Activated CD4-positive, alpha-beta T cell treated with anti-CD3 and anti-CD28 coated beads for 48 hours (primary cell): ENCODE measurements at regions not wholly inside any gene's neighbourhood (a gene's known extent, or its start where the extent isn't known, plus 50 kb on each side); places are given as distances from the start of the nearest gene placed in this dataset.

Experiments used
- DNase-seq: peaks from one replicate; pipeline ENCODE4 v3.0.0-alpha.2; 2020

DNA sequence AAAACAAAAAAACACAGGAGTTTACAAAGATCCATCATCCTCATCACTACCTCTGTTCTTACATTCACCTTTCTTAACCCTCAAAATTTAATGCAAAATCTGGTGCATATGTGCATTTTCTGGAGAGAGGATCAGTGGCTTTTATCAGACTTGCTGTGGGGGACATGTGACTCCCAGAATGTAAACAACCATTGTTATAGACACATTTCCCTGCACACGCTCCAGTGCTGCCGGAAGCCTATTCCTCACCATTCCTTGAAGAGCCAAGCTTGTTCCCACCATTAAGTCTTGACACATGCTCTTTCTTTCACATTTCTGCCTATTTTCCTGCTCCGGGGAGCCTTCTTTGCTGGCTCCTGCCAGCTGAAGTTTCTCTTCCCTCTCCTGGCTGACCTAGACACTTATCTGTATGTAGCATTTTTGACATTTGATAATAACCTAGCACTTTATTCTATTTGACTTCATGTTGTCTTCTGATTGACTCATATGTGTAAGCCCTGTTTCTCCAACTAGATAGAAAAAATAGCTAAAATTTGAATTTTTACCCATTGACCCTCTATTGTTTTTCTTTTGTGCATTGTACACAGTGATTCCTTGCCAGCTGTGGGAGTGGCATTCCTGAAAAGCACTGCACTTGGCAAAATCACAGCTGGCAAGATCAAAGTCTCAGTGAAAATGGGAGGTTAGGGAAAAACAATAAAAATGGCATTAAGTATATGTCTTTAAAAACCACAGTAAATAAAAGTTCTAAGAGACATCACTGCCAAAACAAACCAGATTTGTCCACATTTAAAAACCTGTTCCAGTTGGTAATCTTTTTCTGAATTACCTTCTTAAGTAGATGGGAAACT is 76.8 kb upstream of the CIBAR2 start:
- DNase-seq = no peak

- no peak for DNase-seq
These were observed 78.3 kb upstream of the CIBAR2 start for GRCh38 chr16:85190572-85190971.

GRCh38 chr16:85191341-85191965 is 79.2 kb upstream of the CIBAR2 start:
- DNase-seq = no peak

DNA sequence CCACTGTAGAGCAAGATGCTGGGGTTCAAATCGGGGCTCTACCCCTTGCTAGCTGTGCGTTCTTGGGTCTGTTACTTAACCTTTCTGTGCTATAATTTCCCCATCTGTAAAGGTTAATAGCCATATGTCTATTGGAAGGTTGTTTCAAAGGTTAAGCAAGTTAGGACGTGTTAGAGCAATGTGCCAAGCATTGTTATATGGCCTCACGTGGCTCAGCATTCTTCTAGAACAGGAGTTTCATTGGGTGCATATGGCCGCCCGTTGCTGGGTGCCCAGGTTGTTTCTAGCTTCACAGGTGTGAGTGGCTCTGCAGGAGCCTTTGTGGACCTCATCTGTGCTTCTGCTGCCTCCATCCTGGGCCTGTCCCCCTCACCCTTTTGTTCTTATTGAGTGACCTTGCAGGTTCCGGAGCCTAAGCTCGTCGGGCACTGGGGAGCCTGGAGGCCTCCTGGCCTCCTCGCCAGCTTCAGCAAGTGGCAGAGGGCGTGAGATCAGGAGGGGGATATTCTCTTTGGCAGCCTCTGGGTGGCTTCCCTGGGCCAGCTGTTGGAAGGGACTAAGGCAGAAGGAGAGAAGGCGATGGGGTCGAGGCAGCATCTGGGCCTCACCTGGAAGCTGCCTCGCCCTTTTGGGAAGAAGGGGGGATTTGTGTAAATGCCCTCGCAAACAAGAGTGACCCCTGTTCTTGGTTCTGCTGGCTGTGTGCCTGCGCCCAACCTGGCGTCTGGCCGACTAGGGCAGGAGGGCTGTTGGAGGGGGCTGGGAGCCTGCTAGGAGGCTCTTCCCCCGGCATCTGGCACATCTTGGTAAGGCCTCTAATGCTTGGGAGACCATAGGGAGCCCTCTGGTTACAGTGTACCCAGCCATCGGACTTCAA is 80.2 kb upstream of the CIBAR2 start:
- no peak for DNase-seq

- DNase-seq = no peak
These were observed 80.8 kb upstream of the CIBAR2 start for GRCh38 chr16:85193115-85193493.

DNA sequence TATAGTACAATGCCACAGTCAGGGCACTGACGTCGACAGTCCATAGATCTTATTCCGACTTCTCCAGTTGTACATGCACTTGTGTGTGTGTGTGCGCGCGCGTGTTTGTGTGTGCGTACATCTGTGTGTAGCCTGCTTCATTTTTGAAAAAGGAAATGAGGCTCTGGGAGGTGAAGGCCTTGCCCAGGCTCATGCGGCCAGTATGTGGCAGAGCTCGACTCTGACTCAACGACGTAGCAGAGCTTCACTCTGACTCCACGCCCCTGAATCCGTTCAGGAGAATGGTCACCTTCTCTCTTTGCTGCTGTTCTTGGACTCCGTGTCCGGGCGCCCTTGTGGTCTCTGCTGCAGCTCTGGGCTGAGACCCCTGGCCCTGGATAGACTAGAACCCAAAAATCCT is 81.6 kb upstream of the CIBAR2 start:
- DNase-seq = no peak

GRCh38 chr16:85194307-85195270 is 82.3 kb upstream of the CIBAR2 start:
- DNase-seq = no peak

DNA sequence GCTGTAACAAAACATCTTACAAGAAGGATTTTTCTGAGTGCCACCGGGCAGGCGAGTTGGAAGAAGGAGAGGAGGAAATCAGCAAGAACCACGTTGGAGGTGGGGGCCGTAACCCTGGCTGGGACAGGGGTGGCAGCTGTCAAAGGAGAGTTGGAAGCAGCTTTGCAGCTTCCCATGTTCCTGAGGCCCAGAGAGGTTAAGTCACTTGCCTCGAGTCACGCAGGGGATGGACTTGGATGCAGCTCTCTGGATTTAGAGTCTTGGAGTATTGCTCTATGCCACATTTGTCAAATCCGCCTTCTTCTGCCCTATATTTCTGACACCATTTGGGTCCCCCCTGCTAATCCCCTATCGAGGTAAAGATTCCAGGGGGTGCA is 83.0 kb upstream of the CIBAR2 start:
- DNase-seq = no peak

GRCh38 chr16:85195900-85196772 is 83.9 kb upstream of the CIBAR2 start:
- DNase-seq = no peak

GRCh38 chr16:85196976-85197375 is 84.7 kb upstream of the CIBAR2 start:
- no peak for DNase-seq

- no peak for DNase-seq
These were observed 85.6 kb upstream of the CIBAR2 start for GRCh38 chr16:85197611-85198566.

DNA sequence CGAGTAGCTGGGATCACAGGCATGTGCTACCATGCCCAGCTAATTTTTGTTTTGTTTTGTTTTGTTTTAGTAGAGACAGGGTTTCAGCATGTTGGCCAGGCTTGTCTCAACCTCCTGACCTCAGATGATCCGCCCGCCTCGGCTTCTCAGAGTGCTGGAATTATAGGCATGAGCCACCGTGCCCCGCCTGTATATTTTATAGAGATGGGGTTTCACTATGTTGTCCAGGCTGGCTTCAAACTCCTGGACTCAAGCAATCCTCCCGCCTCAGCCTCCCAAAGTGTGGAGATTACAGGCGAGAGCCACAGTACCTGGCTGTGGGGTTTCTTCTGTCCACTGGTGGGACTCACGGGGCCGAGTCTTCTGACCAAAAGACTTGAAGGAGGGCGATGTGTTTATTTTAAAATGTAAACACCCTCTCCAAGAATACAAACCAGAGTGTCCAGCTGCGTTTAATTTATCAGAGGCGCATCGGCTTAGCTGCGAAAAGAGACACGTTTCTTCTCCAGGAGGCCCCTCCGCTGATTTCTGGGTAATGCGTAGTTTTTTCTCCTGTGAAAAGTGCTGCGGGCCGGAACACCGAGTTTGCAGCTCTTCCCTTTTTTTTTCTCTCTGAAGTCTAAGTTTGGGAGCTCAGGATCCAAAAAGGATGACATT is 86.9 kb upstream of the CIBAR2 start:
- DNase-seq = no peak

DNA sequence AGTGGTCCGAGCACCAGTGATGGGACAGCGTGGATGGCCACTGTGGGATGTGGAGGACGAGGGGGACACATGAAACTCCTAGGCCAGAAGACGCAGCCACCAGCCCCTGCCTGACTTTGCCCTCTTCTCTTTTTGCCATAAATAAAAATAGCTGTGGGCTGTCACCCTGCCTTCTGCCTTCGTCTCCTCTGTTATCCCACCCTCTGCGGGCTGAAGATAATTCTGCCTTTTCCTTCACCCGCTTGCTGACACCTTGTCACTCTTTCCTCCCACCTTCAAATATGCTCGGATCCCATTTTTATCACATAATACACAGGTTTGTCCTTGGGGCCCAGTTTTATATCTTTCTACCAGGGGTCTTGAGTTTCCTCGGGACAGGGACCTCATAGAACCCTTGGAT is 87.6 kb upstream of the CIBAR2 start:
- no peak for DNase-seq

DNA sequence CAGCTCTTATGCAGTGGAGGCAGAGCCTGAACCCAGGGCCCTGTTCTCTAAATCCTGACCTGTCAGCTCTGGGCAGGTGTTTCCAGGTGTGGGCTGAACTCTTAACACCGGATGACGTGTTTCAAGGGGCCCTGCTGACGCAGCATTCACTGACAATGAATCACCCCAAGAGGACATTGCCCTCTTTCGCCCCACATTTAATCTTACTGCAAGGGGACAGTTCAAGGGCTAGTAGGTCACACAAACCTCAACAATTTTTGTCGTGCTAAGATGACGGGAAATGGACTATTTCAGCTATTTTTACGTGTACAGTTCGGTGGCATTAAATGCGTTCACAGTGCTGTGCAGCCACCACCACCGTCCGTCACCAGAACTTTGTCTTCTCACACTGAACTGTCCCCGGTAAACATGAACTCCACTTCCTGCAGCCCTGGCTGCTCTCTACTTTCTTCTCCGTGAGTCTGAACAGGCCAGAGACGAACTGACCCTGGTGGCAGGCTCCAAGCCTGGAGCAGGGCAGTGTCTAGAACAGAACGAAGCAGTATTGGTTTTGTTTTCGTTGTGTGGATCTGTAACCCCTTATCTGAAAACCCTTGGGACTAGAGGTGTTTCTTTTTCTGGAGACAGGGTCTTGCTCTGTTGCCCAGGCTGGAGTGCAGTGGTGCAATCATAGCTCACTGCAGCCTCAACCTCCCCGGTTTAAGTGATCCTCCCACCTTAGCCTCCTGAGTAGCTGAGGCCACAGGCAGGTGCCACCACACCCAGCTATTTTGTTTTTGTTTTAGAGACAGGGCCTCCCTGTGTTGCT is 88.4 kb upstream of the CIBAR2 start:
- no peak for DNase-seq

DNA sequence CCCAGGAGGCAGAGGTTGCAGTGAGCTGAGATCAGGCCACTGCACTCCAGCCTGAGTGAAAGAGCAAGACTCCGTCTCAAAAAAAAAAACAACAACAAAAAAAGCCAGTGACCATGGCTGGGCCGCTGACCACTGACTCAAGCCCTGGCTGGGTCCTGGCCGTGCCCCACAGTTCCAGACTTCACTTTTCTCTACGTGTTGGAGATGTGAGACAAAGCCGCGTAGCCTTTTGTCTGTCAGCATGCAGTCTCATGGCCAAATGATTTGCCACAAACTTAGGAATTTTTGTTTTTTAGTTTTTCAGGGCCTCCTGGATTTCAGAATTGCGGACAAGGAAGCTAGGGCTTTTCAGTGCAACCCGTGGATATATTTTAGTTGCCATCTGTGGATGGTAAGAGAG is 89.3 kb upstream of the CIBAR2 start:
- DNase-seq = no peak

DNA sequence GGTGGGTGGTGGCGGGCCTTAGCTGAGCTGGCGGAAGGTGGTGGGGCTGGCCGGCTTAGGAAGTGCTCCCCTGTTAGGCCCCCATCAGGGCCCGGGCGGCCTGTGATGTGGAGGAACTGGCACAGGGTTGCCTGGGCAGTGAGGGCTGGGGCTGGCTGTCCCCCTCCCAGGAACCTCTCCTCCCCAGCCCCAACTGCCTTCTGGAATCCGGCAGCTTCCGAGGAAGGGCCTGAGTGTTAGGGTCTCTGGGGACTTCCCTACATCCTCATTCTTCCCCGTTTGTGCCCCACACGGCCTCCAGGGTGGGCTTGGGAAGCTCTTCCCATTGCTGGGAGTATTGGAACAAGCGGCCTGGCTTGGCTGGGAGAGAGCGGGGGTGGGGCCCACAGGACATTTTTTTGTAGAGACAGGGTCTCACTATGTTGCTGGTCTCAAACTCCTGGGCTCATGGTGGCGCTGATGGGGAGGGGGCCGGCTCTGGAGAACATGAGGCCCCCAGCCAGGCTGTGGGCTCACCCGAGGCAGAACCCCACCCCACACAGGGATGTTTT is 89.9 kb upstream of the CIBAR2 start:
- no peak for DNase-seq

- no peak for DNase-seq
These were observed 90.6 kb upstream of the CIBAR2 start for GRCh38 chr16:85202631-85203461.

DNA sequence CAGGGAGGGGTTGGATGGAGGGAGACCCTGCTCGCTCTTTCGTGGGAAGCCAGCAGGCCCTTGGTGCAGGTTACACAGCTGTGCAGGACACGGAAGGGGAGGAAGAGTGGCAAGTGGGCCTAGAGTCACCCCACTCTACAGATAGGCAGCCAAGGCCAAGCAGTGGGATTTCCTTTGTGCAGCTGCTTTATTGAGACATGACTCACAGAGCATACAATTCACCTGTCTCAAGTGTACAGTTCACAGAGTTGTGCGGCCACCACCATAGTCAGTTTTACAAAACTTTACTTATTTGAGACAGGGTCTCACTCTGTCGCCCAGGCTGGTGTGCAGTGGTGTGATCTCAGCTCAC is 91.2 kb upstream of the CIBAR2 start:
- DNase-seq = no peak
